ENCODE measurements at regions not wholly inside any gene's neighbourhood (a gene's known extent, or its start where the extent isn't known, plus 50 kb on each side); places are given as distances from the start of the nearest gene placed in this dataset.

- TF ChIP-seq CTCF (IDR thresholded peaks at IDR 0.05): no peak
- TF ChIP-seq POLR2A (IDR thresholded peaks at IDR 0.05; ENCODE audit: low read depth): no peak
- TF ChIP-seq POLR2AphosphoS5 (IDR thresholded peaks at IDR 0.05): no peak
- no peak for TF ChIP-seq EP300 (IDR thresholded peaks at IDR 0.05)
Measured at GRCh38 chr5:98193921-98194760, 579.3 kb upstream of the RGMB start.
